M059J (cell line): ENCODE measurements at regions not wholly inside any gene's neighbourhood (a gene's known extent, or its start where the extent isn't known, plus 50 kb on each side); places are given as distances from the start of the nearest gene placed in this dataset.
A peak's percentile ranks its signal among the peaks of the same experiment; 100 is the strongest.

Source experiments
- DNase-seq: peaks from one replicate; pipeline ENCODE4 v3.0.0-alpha.2; 2012; ENCODE audit warnings: low read depth

DNA sequence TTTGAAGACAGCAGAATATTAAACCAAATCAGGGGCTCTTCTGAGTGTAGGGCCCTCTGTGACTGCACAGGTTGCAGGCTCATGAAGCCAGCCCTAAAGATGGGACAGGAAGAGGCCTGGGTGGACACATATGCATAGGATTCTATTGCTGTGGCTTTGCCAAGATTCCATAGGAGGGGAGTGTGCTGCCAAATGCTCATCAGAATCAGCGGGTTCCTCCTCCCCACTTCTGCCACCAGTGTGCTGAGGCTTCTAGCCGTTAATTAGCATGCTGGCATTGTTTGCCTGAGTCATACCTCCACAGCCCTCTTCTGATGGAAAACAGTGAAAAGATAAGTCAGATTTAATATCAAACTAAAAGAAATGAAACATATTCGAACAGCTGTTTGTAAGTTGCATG is 103.9 kb upstream of the TMEFF2 start:
- DNase-seq, result peak; percentile 7

DNA sequence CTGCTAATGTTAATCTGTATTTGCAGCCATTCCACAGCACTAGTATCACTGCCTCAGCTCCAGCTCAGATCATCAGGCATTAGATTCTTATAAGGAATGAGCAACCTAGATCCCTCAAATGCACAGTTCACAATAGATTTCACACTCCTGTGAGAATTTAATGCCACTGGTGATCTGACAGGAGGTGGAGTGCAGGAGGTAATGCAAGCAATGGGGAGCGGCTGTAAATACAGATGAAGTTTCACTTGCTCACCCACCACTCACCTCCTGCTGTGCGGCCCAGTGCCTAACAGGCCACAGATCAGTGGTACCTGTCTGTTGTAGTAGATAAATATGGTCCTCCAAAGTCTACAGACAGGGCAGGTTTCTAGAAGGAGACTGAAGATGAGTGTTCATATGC is 97.7 kb upstream of the TMEFF2 start:
- no peak for DNase-seq

DNA sequence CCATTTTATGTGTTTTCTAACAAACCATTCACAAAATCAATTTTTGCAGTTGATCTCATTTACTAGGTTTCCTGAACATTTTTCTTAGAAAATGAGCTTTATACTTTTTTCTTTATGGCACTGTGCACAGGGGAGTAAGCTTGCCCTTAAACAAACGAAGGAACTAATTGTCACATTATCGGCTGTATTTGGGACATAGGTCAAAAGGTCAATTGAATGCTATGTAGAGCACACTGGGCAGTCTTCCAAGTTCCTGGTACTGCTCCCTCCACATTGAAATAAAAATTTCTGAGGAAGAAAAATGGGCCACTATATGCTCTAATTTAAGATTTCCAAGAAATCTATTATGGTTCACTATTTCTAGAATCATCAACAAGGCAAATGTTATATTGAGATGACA is 93.6 kb upstream of the TMEFF2 start:
- no peak for DNase-seq

DNA sequence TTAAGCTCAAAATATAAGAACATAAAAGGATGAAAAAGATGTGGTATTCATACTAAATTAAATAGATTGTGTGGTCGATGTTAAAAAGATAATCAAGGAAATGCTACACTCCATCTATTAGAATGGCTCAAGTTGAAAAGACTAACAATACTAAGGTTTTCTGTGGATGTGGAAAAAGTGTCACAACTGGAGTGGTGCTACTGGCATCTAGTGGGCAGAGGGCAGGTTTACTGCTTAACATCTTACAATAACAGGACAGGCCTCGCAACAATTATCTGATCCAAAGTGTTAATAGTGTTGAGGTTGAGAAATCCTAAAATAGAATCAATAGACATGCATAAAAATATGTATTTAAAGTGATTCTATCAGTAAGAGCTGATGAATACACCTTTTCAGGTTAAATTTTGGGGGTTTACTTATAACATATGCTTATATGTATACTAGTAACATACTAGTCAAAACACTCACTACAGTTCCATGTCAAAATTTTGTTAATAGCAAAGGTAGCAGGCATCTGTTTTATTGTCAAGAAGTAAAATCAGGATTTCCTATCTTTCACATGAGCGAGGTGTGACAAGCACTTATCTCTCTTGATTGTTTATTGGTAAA is 91.5 kb upstream of the TMEFF2 start:
- peak; percentile 62 for DNase-seq

DNA sequence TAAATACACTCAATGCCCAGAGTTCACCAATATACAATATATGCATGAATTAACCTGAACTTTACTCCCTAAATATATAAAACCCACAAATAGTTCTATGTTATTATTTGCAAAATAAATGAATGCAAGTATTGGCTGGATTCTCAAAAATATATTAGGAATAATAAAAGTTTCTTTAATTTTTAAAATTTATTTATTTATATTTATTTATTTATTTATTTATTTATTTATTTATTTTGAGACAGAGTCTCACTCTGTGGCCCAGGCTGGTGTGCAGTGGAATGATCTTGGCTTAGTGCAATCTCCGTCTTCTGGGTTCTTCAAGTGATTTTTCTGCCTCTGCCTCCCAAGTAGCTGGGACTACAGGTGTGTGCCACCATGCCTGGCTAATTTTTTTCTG is 88.7 kb upstream of the TMEFF2 start:
- no peak for DNase-seq

DNA sequence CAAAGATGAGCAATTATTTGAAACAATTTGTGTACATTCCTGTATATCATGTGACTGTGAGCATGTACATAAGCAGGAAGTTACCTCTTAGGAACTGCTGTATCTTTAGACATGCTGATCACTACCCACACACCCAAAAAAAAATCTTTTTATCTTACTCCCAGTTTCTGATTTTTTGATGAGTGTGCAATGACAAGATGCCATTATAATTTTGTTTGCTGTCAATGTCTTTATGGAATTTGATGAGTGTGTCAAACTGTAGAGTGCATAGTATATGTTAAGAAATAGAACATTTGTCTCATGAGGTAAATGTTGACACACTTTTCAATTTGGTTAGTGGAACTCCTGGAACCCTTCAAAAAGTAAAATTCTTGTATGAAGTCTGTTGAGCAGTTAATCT is 84.0 kb upstream of the TMEFF2 start:
- no peak for DNase-seq

DNA sequence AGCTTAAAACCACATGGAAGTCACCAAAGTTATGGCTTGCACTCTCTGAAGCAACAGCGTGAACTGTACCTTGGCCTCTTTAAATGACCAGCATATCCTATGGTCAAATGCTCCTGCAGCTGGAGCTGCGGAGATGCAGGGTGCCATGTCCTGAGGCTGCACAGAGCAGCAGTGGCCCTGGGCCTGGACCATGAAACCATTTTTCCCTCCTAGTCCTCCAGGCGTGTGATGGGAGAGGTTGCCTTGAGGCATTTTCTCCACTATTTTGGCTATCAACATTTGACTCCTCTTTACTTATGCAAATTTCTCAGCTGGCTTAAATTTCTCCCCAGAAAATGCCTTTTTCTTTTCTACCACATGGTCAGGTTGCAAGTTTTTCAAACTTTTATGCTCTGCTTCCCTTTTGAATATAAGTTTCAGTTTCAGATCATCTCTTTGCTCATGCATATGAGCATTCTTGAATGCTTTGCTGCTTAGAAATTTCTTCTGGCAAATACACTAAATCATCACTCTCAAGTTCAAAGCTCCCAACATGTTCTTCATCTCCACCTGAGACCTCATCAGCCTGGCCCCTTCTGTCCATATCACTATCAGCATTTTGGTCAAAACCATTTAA is 82.9 kb upstream of the TMEFF2 start:
- DNase-seq, result no peak

DNA sequence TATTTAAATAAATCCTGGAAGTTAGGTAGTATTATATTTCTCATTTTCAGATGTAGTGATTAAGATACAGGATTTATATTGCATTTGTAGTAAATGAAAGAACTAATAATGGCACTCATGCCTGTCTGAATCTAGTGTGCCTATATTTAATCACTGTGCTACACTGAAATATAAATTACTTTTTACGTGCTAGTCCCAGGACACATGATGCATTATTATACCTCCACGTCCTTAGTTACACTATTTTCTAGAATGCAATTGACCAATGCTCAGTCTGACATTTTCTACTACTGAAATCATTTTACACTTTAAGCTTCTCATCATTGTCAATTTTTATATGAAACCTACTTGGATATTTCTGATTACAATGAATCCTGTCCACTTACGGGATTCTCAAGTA is 80.9 kb upstream of the TMEFF2 start:
- DNase-seq, result no peak

DNA sequence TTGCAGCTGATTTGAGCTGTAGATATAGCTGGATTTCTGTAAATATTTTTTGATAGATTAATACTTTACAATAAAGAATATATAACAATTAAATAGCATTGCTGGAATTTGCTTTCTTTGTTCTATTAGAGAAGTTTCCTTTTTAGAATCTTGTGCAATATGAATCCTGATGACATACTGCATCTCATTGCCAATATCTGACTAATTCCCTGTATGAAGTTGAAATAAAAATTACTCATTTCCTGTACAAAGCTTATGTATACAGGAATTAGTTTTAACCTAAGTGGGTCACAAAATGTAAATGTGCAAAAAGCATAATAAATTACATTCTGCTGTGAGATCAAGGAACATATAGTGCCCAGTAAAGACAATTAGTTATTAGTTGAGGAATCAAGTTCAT is 72.8 kb upstream of the TMEFF2 start:
- DNase-seq, result peak; percentile 58

DNA sequence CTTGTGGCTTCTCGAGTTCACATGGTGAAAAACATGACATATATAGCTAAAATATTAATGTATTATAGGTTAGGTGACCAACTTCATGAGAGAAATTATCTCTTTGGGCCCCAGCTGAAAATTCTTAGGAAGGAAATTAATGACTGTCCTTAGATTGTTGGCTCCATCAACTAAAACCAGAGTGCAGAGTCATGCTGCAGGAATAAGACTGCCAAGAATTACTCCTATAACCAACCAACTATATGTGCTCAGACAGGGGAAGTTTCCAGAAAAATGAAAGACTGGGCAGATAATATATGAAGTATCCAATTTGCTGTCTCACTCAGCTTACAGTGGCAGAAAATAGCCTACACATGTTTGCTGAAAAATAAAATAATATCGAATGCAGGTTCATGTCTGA is 71.0 kb upstream of the TMEFF2 start:
- DNase-seq, result no peak

DNA sequence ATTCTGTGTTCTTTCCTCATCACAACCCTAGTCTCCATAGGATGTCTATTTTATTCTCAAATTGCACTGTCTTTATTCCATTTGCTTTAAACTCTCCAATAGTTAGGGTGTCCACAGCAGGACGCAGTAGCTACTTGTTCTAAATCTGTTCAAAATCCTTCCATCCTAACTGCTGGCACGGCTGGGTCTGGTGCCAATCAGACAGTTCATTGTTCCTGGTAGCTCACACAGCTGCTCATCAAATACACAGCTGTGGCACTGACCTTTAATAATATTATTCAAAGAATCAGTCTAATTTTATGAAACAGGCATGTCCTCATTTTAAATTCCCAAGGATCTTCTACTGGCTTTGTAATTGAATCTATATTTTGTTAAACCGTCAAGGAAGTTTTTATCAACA is 59.7 kb upstream of the TMEFF2 start:
- DNase-seq, result no peak

DNA sequence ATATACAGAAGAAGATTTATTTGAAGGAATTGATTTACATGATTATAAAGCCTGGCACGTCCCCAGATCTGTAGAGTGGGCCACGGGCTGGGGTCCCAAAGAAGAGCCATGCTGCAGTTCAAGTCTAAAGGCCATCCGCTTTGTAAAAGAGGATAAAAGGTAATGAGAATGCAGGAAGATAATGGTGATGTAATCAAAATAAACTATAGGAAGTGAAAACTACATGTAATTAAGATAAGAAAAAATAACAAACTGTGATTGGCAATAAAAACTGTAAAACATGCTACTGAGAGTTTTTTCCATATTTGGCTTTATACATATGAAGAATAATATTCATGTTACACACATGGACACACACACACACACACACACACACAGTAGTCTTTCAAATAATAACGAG is 59.0 kb upstream of the TMEFF2 start:
- no peak for DNase-seq

DNA sequence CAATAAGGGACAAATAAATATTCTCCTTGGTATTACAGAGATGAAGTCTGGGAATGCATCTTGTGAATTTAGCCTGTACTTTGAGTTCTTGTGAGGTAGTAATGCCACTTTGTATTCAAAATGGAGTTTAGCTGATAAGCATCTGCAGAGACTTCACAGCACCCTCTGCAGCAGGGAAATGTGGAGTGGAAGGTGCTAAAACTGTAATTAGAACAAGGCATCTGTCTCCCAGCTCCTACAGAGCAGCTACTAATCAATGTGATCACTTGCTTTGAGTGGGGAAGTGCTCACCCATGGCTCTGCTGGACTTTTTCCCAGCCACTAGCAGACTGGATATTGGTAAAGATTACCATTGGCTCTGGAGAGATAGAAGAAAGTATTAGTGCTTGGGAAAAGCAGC is 56.2 kb upstream of the TMEFF2 start:
- DNase-seq, result no peak

DNA sequence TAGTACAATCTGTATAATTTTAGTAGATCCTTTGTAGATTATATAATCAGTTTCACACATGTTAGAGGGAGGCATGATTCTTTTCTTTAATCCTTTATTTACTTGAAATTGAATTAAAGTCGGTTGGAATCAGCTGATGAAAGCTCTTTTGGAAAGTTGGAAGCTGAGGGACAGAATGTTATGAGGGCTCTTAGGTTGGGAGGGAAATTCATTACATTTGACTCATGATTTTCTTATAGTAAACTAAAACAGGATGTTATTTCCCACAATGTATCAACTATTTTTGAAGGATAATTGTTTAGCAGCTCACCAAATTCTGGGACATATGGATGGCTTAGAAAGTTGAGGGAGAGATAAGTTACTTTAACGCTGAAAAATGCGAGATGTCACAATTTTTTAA is 52.7 kb upstream of the TMEFF2 start:
- peak; percentile 9 for DNase-seq

DNA sequence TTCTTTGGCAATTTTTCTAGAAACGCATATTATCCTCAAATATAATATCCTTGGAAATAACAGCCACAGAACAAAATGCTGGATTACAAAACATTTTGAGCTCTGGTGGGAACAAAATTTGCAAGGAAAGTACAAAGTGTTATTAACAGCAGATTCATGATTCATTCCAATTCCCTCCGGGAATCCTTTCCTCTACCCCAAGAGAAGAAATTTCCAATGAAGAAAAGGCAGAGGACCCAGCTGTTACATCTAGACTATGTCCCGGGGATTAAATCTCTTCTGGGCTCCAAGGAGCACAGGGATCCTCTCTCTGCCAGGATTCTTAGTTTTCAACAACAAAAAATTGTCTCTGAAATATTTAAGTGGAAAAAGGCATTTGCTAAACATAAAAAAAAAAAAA is 51.6 kb upstream of the TMEFF2 start:
- no peak for DNase-seq

DNA sequence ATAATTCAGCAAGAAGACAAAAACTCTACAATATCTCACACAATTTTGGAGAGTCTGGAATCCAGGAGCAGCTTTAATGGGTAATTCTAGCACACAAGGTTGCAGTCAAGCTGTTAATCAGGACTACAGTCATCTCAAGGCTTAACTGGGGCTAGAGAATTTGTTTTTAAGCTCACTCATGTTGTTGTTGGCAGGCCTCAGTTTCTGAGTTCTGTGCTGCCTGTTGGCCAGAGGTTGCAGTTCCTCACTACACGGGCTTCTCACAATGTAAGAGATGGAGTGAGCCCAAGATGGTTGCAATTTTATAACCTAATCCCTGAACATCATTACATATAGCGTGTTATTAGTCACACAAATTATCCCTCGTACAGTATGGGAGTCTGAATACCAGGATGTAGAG is 50.6 kb upstream of the TMEFF2 start:
- DNase-seq, result no peak
